NCI-H510A treated with DMSO at 0.1 percent for 48 hours (cell line): ENCODE measurements at regions not wholly inside any gene's neighbourhood (a gene's known extent, or its start where the extent isn't known, plus 50 kb on each side); places are given as distances from the start of the nearest gene placed in this dataset.
"Not testable (repeated sequence)": the region's sequence is repeated elsewhere in the genome, so short reads cannot be mapped to it uniquely, and the experiment has no call there.

Source experiments
- DNase-seq: peaks from one replicate; lab custom pipeline; 2025; lab: John Stamatoyannopoulos, UW

DNA sequence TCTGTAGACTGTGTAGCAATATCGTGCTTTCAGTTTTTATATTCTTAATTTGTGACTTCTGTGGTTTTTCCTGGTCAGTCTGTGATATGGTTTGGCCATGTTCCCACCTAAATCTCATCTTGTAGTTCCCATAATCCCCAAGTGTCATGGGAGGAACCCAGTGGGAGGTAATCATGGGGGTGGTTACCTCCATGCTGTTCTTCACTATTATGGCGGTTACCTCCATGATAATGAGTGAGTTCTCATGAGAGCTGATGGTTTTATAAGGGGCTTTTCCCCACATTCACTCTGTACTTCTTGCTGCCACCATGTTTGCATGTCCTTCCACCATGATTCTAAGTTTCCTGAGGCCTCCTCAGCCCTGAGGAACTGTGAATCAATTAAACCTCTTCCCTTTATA, 169.8 kb downstream of the LEPR start:
- no peak for DNase-seq

- no peak for DNase-seq
Measured at GRCh38 chr1:65593516-65593915, 173.0 kb downstream of the LEPR start.

DNA sequence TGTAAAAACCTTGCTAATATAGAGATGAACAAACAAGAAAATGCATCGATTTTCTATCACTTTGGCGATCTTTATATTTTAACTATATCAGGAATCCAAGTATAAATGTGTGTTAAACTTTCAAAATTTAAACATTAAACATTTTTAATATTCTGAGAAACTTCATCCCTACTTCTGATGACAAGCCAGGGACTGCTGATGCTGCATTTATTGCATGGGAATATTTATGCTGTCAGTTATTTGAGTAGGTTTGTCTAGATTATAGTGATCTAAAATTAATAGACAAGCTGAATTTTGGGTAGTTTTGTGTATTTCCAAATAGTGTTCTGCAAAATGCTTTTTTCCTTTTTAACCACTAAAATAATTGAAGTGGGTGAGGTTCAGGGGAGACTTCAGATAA, 175.3 kb downstream of the LEPR start:
- no peak for DNase-seq

- DNase-seq, result no peak
Measured at GRCh38 chr1:65596768-65597167, 176.3 kb downstream of the LEPR start.

DNA sequence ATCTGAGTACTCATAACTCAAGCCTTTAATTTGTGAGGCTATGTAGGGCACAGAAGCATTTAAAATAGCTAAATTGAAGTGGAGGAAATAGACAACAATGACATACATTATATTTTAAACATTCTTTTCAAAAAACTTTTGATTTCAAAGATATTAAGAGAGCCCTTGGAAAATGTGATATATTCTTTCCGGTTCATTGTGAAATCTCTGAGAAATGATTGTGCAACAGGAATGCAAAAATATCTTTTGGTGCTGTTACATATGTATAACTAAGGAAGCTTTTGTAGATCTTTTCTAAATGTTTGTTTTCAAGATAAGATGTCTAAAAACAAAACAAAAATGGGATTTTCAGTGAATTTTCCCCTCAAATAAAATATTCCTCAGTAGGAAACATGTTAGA, 185.2 kb downstream of the LEPR start:
- no peak for DNase-seq

GRCh38 chr1:65606426-65606825, 186.0 kb downstream of the LEPR start:
- no peak for DNase-seq

GRCh38 chr1:65613884-65614283, 178.8 kb upstream of the PDE4B start:
- DNase-seq, result no peak

- no peak for DNase-seq
Measured at GRCh38 chr1:65615859-65616258, 176.8 kb upstream of the PDE4B start.

- DNase-seq, result not testable (repeated sequence)
Measured at GRCh38 chr1:65621721-65622120, 171.0 kb upstream of the PDE4B start.

DNA sequence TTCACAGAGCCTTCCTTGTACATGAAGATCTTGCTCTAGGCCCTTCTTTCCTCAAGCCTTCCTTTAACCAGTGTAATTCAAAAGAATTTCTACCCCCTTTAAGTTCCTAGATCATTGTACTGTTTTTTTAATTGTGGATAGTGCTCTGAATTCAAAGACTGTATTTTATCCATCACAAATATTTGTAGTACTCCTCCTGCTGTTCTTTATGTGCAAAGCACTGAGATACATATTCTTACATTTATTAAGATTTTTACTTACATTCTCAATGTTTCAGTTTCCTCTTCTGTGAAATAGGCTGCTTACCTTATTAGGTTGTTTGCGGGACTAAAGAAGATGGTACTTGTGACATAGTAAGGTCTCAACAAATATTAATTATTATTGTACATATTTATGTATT, 168.8 kb upstream of the PDE4B start:
- no peak for DNase-seq

GRCh38 chr1:65625528-65625927, 167.2 kb upstream of the PDE4B start:
- no peak for DNase-seq

DNA sequence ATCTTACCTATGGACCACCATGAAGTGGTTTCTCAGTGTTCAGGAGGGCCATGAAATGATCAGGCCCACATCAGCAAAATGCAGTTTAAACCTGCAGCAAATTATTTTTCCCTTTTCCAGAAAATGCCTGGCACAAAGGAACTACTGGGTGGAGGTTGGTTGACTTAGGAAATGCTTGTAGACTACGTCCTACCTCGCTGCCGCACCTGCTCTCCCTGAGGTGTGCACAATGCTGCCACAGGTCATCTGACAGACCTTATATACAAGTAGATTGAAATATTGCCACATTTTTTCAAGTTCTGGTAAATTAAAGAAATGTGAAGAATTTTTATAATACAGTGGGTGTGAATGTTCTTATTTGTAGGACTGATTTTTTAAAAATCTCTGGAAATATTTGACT, 166.7 kb upstream of the PDE4B start:
- DNase-seq, result no peak

- peak; percentile 20 for DNase-seq
Measured at GRCh38 chr1:65629788-65630187, 162.9 kb upstream of the PDE4B start.

DNA sequence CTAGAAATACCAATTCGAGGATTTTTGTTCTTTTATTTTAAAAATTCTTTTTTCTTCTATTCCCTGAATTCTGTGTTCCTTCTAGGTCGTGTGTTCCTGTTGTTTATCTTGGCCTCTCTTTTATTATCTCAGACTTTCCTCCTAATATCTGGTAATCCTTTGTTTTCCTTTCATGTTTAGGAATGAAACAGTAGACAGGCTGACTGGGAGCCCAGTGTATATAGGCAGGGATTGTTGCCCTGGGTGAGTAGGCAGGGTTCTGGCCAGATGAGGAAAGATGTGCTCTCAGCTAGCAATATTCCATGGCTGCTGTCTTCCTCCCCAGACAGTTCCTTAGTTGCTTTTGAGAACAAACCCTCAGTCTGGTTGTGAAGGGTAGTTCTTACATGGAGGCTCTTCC, 161.8 kb upstream of the PDE4B start:
- DNase-seq, result no peak

- no peak for DNase-seq
Measured at GRCh38 chr1:65632235-65632634, 160.5 kb upstream of the PDE4B start.

- no peak for DNase-seq
Measured at GRCh38 chr1:65640046-65640445, 152.6 kb upstream of the PDE4B start.

GRCh38 chr1:65649185-65649584, 143.5 kb upstream of the PDE4B start:
- DNase-seq, result not testable (repeated sequence)

GRCh38 chr1:65650682-65651081, 142.0 kb upstream of the PDE4B start:
- no peak for DNase-seq

GRCh38 chr1:65654526-65654925, 138.2 kb upstream of the PDE4B start:
- not testable (repeated sequence) for DNase-seq

GRCh38 chr1:65657609-65658008, 135.1 kb upstream of the PDE4B start:
- DNase-seq, result not testable (repeated sequence)

GRCh38 chr1:65658122-65658521, 134.6 kb upstream of the PDE4B start:
- DNase-seq, result no peak

DNA sequence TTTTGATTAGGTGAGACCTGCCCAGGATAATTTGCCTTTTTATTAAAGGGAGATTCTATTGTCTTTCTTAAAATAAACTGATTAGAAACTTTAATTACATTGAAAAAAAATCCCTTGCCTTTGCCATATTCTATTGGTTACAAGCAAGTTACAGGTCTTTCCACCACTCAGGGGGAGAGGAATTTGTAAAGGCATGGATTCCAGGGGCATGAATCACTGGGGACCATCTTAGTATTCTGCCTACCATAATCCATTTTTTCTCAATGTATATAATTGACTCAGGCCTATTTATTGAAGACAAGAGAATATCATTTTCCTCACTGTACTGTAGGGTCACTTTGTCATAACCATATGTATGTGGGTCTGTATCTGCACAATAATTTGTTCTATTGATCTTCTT, 124.3 kb upstream of the PDE4B start:
- no peak for DNase-seq

DNA sequence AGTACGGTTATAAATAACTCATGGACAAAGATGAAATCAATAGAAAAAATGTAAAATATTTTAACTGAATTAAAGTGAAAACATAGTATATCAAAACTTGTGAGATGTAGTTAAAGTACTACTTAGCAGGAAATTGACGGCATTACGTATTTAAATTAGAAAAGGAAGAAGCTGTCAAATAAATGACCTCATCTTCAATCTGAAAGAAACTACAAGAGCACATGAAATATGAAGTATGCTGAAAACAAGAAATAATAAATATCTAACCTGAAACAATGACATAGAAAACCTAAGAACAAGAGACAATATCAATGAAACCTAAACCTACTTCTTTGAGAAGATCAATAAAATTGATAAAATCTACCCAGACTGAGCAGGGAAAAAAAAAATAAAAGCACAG, 122.2 kb upstream of the PDE4B start:
- DNase-seq, result no peak

GRCh38 chr1:65674522-65674921, 118.2 kb upstream of the PDE4B start:
- no peak for DNase-seq

GRCh38 chr1:65679773-65680172, 112.9 kb upstream of the PDE4B start:
- no peak for DNase-seq
